Stomach (tissue), 4 donors: ENCODE measurements at regions not wholly inside any gene's neighbourhood (a gene's known extent, or its start where the extent isn't known, plus 50 kb on each side); places are given as distances from the start of the nearest gene placed in this dataset.

Source experiments
- POLR2A ChIP-seq, 4 donors: fragments of 450-650 bp; IDR thresholded peaks; one replicate each; pipeline ENCODE4 v1.6.1; 2016; ENCODE audit warnings: antibody characterized with exemption in 4 of 4, control low read depth in 2 of 4, mild to moderate bottlenecking in 1 of 4, moderate library complexity in 1 of 4
- POLR2AphosphoS5 ChIP-seq, 3 donors: sonication (generic); formaldehyde crosslinking; IDR thresholded peaks; one replicate each; pipeline ENCODE4 v1.6.1; 2016; ENCODE audit warnings: antibody characterized with exemption in 3 of 3

DNA sequence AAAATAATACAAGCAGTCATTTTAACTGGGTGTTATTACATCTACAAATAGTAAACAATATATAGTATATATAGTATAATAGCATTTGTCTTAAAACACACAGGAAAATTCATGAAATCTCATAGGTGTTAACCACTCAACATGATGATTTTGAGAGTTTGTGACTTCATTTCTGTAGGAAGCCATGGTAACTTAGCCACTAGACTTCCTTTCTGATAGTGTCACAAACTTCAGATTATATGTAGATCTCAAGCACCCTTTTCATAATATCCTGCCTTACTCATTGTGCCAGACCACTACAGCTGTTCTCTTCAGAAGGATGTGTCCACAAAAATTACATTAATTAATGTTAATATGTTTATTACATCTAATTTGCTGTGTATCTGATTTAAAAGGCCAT lies 1250.6 kb downstream of the ADGRL3 start:
- TF ChIP-seq POLR2A (IDR thresholded peaks at IDR 0.05) (no peak), POLR2AphosphoS5 (IDR thresholded peaks at IDR 0.05) (no peak)
